Cardiac fibroblast (primary cell): ENCODE measurements at regions not wholly inside any gene's neighbourhood (a gene's known extent, or its start where the extent isn't known, plus 50 kb on each side); places are given as distances from the start of the nearest gene placed in this dataset.
A peak's percentile ranks its signal among the peaks of the same experiment; 100 is the strongest.

ENCODE experiments used
- DNase-seq, 2 donors: peaks; one replicate each; pipeline versions ENCODE4 v3.0.0 to v3.0.0-alpha.2; 2010; ENCODE audit warnings: low read depth in 2 of 2
- H3K4me3 ChIP-seq, 2 donors: replicated peaks in 1 of 2; 1 replicate in 1 of 2; 2 replicates in 1 of 2; pipeline ENCODE4 v1.5.1; 2011; ENCODE audit warnings: low read depth in 2 of 2, low read length in 2 of 2, mild to moderate bottlenecking in 2 of 2, moderate library complexity in 1 of 2
- TF ChIP-seq, protein P1 (sequence below): IDR thresholded peaks from one replicate; pipeline ENCODE4 v1.5.1; 2011; ENCODE audit warnings: low read depth, mild to moderate bottlenecking, low read length, inconsistent platforms

DNA sequence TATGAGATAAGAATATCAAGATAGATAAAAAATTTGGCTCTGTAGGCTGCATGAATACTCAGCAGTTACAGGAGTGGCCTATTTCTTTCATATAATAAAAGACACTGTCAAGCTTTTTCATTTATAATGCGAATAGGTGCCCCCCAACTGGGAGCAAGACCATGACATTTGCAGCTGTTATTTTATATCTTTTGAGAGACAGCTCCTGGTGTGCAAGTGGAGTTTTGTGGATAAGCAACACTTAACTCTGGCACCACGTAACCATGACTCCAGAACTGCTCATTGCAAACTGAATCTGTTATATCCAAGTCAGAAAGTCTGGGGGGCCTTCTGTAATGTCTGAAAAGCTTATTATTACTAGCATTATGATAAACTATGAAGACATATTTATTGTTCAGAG lies 1372.4 kb downstream of the C4orf33 start:
- H3K4me3 ChIP-seq = no peak overlapping the region
- no peak for DNase-seq
- TF ChIP-seq, protein P1, sequence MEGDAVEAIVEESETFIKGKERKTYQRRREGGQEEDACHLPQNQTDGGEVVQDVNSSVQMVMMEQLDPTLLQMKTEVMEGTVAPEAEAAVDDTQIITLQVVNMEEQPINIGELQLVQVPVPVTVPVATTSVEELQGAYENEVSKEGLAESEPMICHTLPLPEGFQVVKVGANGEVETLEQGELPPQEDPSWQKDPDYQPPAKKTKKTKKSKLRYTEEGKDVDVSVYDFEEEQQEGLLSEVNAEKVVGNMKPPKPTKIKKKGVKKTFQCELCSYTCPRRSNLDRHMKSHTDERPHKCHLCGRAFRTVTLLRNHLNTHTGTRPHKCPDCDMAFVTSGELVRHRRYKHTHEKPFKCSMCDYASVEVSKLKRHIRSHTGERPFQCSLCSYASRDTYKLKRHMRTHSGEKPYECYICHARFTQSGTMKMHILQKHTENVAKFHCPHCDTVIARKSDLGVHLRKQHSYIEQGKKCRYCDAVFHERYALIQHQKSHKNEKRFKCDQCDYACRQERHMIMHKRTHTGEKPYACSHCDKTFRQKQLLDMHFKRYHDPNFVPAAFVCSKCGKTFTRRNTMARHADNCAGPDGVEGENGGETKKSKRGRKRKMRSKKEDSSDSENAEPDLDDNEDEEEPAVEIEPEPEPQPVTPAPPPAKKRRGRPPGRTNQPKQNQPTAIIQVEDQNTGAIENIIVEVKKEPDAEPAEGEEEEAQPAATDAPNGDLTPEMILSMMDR = no peak

DNA sequence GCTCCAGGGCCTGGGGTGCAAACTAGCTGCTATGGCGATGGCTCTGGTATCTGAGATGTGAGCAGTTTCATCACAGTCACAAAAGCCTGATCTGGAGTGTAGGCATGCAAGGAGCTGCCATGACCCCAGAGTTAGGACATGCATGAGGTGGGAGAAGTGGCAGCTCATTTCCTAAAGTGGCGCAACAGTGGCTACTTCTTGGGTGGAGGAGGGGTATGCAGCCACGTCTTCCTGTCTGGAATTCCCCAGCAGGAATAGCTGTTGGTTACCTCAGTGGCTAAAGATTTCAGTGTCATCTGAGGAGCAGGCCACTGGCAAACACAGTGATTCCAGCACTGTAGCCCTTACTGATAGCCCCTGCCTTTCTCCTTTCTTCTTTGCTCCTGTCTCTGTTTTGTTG lies 1382.5 kb downstream of the C4orf33 start:
- TF ChIP-seq, protein P1 = no peak
- H3K4me3 ChIP-seq = no peak overlapping the region
- peak; percentile 86 to 96 for DNase-seq

DNA sequence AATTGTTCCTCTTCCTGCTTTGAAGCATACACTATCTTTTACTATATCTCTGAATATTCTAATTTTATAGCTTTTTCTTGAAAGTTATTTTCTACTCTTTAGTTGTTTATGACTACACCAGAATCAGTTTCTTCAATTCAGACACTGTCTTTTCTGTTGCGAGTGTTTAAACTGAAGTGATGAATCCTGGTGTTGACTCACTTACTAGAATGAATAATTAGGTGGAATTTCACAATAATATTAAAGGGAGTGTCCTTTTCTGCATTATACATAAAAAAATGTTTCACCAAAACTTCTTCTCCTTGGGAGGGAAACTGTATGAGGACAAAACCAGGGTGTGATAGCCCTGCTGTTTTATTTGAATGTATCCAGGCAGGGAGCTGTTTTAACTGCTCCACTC lies 1383.1 kb downstream of the C4orf33 start:
- H3K4me3 ChIP-seq = no peak overlapping the region
- TF ChIP-seq, protein P1 = no peak
- DNase-seq = peak; percentile 29 to 75

DNA sequence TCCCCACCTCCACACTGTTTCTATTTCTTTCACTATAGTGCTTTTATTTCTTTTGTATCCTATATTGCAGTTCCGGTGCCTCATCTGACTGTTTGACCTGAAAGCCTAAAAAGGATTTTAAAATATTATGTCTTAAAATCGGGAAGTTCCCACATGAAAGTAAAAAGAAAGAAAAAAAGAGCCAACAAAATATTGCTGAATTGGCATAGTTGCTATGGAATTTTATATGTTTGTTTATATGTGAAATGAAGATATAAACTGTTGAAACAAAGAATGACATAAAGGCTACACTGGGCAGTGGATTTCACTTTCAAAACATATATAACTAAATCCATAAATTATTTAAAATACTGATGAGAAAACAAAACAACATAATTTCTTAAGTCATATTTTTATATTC lies 1383.7 kb downstream of the C4orf33 start:
- DNase-seq = peak in 1 of 2 donors; percentile 3
- H3K4me3 ChIP-seq = no peak overlapping the region
- TF ChIP-seq, protein P1 = no peak

DNA sequence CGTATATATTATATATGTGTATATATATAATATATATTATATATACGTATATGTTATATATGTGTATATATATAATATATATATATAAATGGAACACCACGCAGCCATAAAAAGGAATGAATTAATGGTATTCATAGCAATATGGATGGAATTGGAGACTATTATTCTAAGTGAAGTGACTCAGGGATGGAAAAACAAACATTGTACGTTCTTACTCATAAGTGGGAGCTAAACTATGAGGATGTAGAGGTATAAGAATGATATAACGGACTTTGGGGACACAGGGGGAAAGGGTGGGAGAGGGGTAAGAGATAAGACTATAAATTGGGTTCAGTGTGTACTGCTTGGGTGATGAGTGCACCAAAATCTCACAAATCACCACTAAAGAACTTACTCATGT lies 1388.9 kb downstream of the C4orf33 start:
- peak in 1 of 2 donors; percentile 66 for DNase-seq
- no peak overlapping the region for H3K4me3 ChIP-seq
- TF ChIP-seq, protein P1 = no peak

DNA sequence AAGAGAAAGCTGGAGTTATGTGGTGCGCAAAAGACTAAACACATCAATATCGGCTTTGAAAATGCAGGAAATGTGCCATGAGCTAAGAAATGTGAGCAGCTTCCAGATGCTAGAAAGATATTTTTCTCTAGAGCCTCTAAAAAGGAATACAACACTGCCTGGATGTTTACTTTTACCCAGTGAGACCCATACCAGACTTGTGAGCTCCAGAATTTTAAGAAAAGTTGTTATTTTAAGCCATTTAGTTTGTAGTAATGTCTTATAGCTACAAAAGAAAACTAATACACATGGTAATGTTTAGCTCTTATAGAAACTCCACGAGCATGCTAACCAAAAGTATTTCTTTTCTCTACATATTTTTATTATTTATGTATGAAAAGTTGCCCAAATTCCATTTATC lies 1389.4 kb downstream of the C4orf33 start:
- TF ChIP-seq, protein P1 = no peak
- DNase-seq = peak in 1 of 2 donors; percentile 40
- H3K4me3 ChIP-seq = no peak overlapping the region

DNA sequence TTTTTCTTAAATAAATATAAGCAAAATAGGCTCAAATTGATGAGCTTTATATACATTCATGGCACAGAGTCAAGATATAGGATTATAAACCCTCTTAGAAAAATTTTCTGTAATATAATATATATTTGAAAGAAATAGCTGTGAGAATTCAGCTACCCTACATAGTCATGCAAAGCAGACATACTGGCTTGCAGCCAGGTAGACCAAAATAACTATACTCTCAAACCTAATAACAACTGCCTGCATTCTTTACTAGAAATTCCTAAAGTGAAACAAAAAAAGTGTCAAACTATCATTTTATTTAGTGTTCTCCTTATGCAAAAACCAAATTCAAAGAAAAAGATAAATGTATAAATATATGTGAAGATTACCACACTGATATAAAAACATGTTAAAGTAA lies 1390.2 kb downstream of the C4orf33 start:
- peak; percentile 45 to 73 for DNase-seq
- TF ChIP-seq, protein P1 = no peak
- H3K4me3 ChIP-seq = no peak overlapping the region
